PC-3 (cell line): ENCODE measurements at regions not wholly inside any gene's neighbourhood (a gene's known extent, or its start where the extent isn't known, plus 50 kb on each side); places are given as distances from the start of the nearest gene placed in this dataset.

ENCODE experiments used
- CTCF ChIP-seq: fragments of 300-600 bp; sonication (generic); conservative IDR thresholded peaks from 2 replicates; pipeline ENCODE4 v1.5.1; 2017; ENCODE audit warnings: antibody characterized with exemption, low read depth, mild to moderate bottlenecking, low read length
- EZH2 ChIP-seq: fragments of 300-600 bp; sonication (generic); IDR thresholded peaks from one replicate; pipeline ENCODE4 v1.6.1; 2017; ENCODE audit warnings: antibody characterized with exemption, mild to moderate bottlenecking, low read length; ENCODE audit not compliant: unreplicated experiment
- EZH2phosphoT487 ChIP-seq: fragments of 300-600 bp; sonication (generic); IDR thresholded peaks from 2 replicates; pipeline ENCODE4 v1.6.1; 2018; ENCODE audit warnings: mild to moderate bottlenecking, antibody characterized with exemption, low read length, borderline replicate concordance

GRCh38 chr5:164376843-164377242, 871.4 kb downstream of the MAT2B start:
- TF ChIP-seq CTCF = no peak
- TF ChIP-seq EZH2 = no peak
- TF ChIP-seq EZH2phosphoT487 = no peak
